ENCODE measurements at regions not wholly inside any gene's neighbourhood (a gene's known extent, or its start where the extent isn't known, plus 50 kb on each side); places are given as distances from the start of the nearest gene placed in this dataset.

DNA sequence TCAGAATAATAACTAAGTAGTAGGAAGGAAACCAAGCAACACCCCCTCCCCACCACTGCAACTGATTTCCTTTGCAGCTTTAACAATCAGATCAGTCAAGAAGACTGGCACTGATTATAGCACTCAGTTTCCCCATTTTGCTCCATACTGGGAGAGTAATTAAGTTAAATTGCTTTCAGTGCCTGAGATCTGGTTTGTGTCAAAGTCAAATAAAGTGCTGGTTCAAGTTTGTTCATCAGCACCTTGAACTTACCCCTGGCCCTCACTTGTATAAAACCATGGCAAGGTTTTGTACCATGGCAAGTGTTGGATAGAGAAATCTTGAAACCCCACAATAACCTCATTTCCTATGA lies 290.2 kb upstream of the SEMA6A start:
- Histone ChIP-seq H3K4me3 (no peak overlapping the region), H3K27ac (no peak overlapping the region), H3K4me1 (no peaks in the 10 kb centered on the region), H3K9me3 (no peaks in the 10 kb centered on the region), H3K36me3 (no peaks in the 10 kb centered on the region), H3K27me3 (no peaks in the 10 kb centered on the region)
- TF ChIP-seq EP300 (IDR thresholded peaks at IDR 0.05) (no peak), POLR2AphosphoS5 (IDR thresholded peaks at IDR 0.05) (no peak), POLR2A (IDR thresholded peaks at IDR 0.05) (no peak)
- TF ChIP-seq, protein P1, sequence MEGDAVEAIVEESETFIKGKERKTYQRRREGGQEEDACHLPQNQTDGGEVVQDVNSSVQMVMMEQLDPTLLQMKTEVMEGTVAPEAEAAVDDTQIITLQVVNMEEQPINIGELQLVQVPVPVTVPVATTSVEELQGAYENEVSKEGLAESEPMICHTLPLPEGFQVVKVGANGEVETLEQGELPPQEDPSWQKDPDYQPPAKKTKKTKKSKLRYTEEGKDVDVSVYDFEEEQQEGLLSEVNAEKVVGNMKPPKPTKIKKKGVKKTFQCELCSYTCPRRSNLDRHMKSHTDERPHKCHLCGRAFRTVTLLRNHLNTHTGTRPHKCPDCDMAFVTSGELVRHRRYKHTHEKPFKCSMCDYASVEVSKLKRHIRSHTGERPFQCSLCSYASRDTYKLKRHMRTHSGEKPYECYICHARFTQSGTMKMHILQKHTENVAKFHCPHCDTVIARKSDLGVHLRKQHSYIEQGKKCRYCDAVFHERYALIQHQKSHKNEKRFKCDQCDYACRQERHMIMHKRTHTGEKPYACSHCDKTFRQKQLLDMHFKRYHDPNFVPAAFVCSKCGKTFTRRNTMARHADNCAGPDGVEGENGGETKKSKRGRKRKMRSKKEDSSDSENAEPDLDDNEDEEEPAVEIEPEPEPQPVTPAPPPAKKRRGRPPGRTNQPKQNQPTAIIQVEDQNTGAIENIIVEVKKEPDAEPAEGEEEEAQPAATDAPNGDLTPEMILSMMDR (IDR thresholded peaks at IDR 0.05) = no peak
- no peak for DNase-seq (ENCODE audit: low spot score in 2 of 2)

- WGBS = 69% methylated on average over 9 of the region's 9 CpGs
- Histone ChIP-seq H3K9me3 (no peaks in the 10 kb centered on the region), H3K36me3 (no peaks in the 10 kb centered on the region), H3K27ac (no peak overlapping the region), H3K4me3 (no peak overlapping the region), H3K27me3 (no peaks in the 10 kb centered on the region), H3K4me1 (no peaks in the 10 kb centered on the region)
- DNase-seq (ENCODE audit: low spot score in 2 of 2) = no peak
- TF ChIP-seq POLR2AphosphoS5 (IDR thresholded peaks at IDR 0.05) = no peak
- TF ChIP-seq POLR2A (IDR thresholded peaks at IDR 0.05) = no peak
- TF ChIP-seq EP300 (IDR thresholded peaks at IDR 0.05) = no peak
- TF ChIP-seq, protein P1 (IDR thresholded peaks at IDR 0.05) = no peak
Measured at GRCh38 chr5:116864157-116864837, 289.7 kb upstream of the SEMA6A start.

DNA sequence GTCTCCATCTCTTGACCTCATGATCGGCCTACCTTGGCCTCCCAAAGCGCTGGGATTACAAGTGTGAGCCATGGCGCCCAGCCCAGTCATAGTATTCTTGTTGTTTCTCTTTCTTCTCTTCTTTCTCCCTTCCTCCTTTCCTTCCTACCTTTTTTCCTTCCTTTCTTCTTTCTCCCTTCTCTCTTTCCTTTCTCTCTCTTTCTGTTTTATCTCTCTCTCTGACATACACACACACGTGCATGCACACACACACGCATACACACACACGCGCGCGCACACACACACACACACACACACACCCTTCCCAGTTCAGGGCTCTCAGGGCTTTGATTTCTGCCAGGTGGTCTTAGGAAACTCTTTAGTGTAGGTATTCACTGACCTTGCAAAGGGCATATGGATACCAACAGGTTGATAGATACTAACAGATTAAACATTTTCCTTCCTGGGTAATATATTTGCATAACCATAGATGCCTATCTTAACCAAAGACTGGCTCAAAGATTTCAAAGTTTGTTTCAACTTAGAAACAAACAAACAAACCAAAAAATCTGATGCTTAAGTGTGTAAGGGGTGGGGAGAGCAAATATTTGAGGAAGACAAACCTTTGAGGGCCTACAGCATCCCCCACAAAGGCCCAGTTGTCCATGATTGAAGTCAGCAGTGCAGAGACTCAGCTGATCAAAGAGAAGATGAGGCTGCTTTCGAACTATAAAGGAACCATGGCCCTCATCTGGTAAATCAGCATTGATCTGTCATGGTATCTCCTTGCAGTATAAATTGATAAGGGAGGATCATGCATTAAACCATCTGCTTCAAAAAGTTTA lies 288.2 kb upstream of the SEMA6A start:
- Histone ChIP-seq H3K9me3 (no peaks in the 10 kb centered on the region), H3K4me3 (no peak overlapping the region), H3K27ac (no peak overlapping the region), H3K36me3 (no peaks in the 10 kb centered on the region), H3K4me1 (no peaks in the 10 kb centered on the region), H3K27me3 (no peaks in the 10 kb centered on the region)
- no peak for DNase-seq (ENCODE audit: low spot score in 2 of 2)
- 85% methylated on average over 10 of the region's 10 CpGs for WGBS
- TF ChIP-seq EP300 (IDR thresholded peaks at IDR 0.05) (no peak), POLR2A (IDR thresholded peaks at IDR 0.05) (no peak), POLR2AphosphoS5 (IDR thresholded peaks at IDR 0.05) (no peak)
- TF ChIP-seq, protein P1 (IDR thresholded peaks at IDR 0.05) = no peak

- Histone ChIP-seq H3K4me1 (no peaks in the 10 kb centered on the region), H3K27me3 (no peaks in the 10 kb centered on the region), H3K27ac (no peak overlapping the region), H3K4me3 (no peak overlapping the region), H3K36me3 (no peaks in the 10 kb centered on the region), H3K9me3 (no peaks in the 10 kb centered on the region)
- 73% methylated on average over 2 of the region's 2 CpGs for WGBS
- TF ChIP-seq, protein P1 (IDR thresholded peaks at IDR 0.05) = no peak
- no peak for TF ChIP-seq EP300 (IDR thresholded peaks at IDR 0.05)
- TF ChIP-seq POLR2AphosphoS5 (IDR thresholded peaks at IDR 0.05) = no peak
- no peak for TF ChIP-seq POLR2A (IDR thresholded peaks at IDR 0.05)
- DNase-seq (ENCODE audit: low spot score in 2 of 2) = no peak
Measured at GRCh38 chr5:116861666-116862065, 287.0 kb upstream of the SEMA6A start.

GRCh38 chr5:116861097-116861496 lies 286.5 kb upstream of the SEMA6A start:
- Histone ChIP-seq H3K27ac (no peak overlapping the region), H3K4me1 (no peaks in the 10 kb centered on the region), H3K4me3 (no peak overlapping the region), H3K36me3 (no peaks in the 10 kb centered on the region), H3K9me3 (no peaks in the 10 kb centered on the region), H3K27me3 (no peaks in the 10 kb centered on the region)
- no peak for DNase-seq (ENCODE audit: low spot score in 2 of 2)
- WGBS = 90% methylated on average over 3 of the region's 3 CpGs
- TF ChIP-seq POLR2A (IDR thresholded peaks at IDR 0.05) = no peak
- TF ChIP-seq, protein P1 (IDR thresholded peaks at IDR 0.05) = no peak
